Uterus (tissue), 2 donors: ENCODE measurements at regions not wholly inside any gene's neighbourhood (a gene's known extent, or its start where the extent isn't known, plus 50 kb on each side); places are given as distances from the start of the nearest gene placed in this dataset.

Experiments
- POLR2A ChIP-seq, 2 donors: fragments of 450-650 bp; IDR thresholded peaks; one replicate each; pipeline ENCODE4 v1.6.1; 2016; ENCODE audit warnings: antibody characterized with exemption in 2 of 2, mild to moderate bottlenecking in 1 of 2, moderate library complexity in 1 of 2
- TF ChIP-seq, protein P1 (sequence below), 4 experiments: fragments of 200-600 bp in 2 of 4; fragments of 450-650 bp in 2 of 4; sonication (generic) in 2 of 4; IDR thresholded peaks; one replicate each; pipeline ENCODE4 v1.5.1; 2016 to 2019; ENCODE audit warnings: antibody characterized with exemption in 4 of 4, mild to moderate bottlenecking in 2 of 4, moderate library complexity in 1 of 4

DNA sequence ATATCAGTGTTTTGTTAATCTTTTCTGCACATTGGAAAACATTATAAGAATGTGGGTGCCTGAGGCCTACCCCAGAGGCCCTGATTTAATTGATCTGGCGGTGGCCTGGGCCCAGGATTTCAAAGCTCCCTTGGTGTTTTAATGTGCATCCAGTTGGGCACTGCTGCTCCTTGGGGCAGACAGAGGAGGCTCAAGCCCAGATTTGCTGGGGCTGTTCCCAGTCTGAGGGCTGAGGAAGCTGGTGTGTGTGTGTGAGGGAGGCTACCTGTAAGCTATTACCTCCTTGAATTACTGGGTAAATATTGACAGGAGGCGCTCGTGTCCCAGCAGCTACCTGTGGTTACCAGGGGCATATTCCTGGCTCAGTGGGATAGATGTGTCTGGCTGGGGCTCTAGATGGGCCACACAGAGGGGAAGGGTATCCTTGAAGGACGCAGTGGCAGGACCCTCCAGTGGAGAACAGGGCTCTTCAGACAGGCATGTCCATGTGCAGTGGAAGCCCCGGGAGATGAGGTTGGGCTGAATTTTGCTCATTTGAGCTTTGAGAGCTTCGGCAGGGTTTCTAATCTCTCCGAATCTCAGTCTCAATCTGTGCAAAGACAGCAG, 975.4 kb upstream of the ZNF722 start:
- TF ChIP-seq, protein P1, sequence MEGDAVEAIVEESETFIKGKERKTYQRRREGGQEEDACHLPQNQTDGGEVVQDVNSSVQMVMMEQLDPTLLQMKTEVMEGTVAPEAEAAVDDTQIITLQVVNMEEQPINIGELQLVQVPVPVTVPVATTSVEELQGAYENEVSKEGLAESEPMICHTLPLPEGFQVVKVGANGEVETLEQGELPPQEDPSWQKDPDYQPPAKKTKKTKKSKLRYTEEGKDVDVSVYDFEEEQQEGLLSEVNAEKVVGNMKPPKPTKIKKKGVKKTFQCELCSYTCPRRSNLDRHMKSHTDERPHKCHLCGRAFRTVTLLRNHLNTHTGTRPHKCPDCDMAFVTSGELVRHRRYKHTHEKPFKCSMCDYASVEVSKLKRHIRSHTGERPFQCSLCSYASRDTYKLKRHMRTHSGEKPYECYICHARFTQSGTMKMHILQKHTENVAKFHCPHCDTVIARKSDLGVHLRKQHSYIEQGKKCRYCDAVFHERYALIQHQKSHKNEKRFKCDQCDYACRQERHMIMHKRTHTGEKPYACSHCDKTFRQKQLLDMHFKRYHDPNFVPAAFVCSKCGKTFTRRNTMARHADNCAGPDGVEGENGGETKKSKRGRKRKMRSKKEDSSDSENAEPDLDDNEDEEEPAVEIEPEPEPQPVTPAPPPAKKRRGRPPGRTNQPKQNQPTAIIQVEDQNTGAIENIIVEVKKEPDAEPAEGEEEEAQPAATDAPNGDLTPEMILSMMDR (IDR thresholded peaks at IDR 0.05): no peak
- no peak for TF ChIP-seq POLR2A (IDR thresholded peaks at IDR 0.05)
